ENCODE measurements at regions not wholly inside any gene's neighbourhood (a gene's known extent, or its start where the extent isn't known, plus 50 kb on each side); places are given as distances from the start of the nearest gene placed in this dataset.

DNA sequence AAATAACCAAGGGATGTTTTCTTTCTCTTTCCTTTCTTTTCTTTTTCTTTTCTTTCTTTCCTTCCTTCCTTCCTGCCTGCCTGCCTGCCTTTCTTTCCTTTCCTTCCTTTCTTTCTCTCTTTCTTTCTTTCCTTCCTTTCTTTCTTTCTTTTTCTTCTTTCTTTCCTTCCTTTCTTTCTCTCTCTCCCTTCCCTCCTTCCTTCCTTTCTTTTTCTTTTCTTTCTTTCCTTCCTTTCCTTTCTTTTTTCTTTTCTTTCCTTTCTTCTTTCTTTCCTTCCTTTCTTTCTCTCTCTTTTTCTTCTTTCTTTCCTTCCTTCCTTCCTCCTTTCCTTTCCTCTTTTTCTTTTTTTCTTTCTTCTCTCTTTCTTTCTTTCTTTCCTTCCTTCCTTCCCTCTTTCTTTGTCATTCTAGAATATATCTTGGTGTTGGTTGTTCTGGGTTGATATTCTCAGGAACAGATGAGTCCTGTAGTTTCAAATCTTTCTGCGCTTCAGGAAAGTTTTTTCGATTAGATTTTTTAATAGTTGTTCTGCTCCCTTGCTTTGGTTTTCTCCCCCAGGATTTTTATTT, 101.5 kb upstream of the FBXO11 start:
- TF ChIP-seq POLR2A (IDR thresholded peaks at IDR 0.05; ENCODE audit: low read length) (no peak), GATA1 (IDR thresholded peaks at IDR 0.05; ENCODE audit: low read depth, low read length) (no peak)
